Inferior parietal cortex (tissue), 1 donor: ENCODE measurements at regions not wholly inside any gene's neighbourhood (a gene's known extent, or its start where the extent isn't known, plus 50 kb on each side); places are given as distances from the start of the nearest gene placed in this dataset.
"Not testable (repeated sequence)": the region's sequence is repeated elsewhere in the genome, so short reads cannot be mapped to it uniquely, and the experiment has no call there.

ENCODE experiments used
- DNase-seq: peaks from one replicate; pipeline ENCODE4 v3.0.0-alpha.2; 2016; ENCODE audit errors: extremely low spot score

DNA sequence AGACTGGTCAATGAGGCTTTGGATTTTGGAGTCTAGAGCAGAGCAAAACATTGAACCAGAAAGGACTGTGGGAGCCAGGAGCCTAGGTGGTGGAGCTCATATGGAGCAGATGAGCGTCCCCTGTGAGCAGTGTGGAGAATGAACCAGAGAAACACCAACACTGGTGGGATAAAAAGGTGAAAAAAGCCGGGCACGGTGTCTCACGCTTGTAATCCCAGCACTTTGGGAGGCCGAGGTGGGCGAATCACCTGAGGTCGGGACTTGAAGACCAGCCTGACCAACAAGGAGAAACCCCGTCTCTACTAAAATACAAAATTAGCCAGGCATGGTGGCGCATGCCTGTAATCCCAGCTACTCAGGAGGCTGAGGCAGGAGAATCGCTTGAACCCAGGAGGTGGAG, 192.7 kb upstream of the CDH5 start:
- DNase-seq = not testable (repeated sequence)

DNA sequence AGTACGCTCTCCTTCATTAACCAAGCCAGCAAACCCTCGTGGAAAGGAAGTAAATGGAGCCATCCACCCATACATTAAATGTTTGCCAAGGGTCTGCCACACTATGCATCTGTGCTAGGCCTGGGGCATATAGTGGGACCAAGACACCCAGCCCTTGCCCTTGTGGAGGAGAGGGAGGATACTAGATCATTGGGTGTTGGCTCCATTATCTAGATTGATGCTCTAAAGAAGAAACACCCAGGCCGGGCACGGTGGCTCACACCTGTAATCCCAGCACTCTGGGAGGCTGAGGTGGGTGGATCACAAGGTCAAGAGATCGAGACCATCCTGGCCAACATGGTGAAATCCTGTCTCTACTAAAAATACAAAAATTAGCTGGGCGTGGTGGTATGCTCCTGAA, 193.3 kb upstream of the CDH5 start:
- not testable (repeated sequence) for DNase-seq

DNA sequence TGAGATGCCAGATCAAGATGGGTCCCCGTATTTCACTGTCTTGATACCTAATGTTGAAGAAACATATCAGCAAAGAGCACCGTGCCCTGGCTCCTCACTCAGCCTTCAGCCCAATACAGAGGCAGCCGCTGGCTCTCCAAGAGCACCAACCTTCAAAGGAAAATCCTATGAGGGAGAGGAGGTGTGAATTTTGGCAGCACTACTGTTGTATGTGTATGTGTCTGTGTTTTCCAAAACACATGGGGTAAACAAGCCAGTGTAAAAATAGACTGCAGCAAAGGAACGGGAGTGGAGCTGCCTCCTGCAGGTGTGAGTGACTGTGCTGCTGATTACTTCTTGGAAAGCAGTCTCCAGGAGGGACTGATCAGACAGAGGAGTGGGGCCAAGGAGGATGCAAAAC, 194.0 kb upstream of the CDH5 start:
- DNase-seq = no peak

DNA sequence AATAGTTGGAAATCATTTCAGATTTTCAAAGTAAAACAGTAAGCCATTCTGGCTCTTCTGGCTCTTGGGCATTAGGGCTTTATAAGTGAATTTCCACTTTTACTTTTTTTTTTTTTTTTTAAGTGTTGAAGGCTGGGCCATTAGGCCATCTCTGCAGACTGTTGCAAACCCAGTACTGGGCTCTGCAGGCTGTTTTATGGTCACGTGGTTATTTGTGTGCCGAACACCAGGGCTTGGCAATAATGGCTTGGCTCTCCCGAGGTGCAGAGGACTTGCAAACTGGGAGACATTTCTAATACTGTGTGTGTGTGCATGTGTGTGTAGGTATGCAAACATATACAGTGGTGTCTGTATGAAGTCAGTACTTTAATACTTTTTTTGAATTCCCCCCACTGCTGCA, 194.9 kb upstream of the CDH5 start:
- DNase-seq = no peak

DNA sequence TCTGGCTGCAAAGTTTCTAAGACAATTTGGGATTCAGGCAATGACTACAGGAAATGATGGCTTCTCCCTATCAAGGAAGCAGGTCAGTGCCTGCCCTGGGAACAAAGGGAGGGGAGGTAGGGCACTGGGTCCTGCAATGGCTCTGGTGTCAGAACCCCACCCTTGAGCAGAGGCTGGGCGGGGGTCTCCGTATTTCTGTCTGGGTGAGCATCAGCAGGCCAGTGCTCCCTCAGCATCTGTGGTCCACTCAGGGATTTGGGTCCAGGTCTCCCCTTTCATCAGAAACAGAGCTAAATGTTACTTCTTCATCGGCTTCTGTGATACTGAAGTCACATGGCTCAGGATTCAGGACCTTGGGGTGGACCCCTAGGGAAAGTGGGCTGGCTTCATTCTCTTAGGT, 195.5 kb upstream of the CDH5 start:
- DNase-seq = no peak

DNA sequence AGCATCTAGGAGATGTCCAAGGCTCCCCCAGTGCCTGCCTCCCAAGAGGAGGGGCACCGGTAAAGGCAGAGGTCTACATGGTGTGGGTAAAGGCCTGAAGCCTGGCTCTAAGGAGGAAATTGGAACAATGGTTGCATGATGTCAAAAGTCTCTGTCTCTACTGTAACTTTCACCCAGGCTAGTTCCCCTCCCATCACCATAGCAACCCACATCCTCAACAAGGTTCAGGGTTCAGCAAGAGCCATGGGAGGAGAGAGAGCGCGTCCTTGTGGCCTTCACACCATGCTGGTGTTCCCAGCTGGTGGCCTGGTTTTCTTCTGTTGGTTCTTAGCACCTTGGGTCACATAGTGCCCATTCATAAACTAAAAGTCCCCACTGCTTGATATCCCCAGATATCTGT, 196.7 kb upstream of the CDH5 start:
- DNase-seq = no peak

DNA sequence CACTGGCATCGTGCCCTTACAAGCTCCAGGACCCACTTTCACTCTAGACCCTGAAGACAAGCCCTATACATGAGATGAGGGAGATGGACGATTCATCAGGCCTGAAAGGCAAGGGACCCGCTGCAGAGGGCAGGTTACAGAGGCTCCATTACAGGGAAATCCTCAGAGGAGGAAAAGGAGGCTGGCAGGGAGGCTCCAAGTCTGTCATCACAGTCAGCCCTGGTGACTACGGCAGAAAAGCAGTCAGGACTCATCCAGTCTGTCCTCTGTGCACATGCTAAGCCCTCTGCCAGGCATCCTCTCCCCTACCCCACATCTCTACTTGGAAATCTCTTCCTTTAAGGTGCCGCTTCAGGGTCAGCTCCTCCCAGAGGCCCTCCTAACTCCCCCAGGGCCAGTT, 197.7 kb upstream of the CDH5 start:
- no peak for DNase-seq

DNA sequence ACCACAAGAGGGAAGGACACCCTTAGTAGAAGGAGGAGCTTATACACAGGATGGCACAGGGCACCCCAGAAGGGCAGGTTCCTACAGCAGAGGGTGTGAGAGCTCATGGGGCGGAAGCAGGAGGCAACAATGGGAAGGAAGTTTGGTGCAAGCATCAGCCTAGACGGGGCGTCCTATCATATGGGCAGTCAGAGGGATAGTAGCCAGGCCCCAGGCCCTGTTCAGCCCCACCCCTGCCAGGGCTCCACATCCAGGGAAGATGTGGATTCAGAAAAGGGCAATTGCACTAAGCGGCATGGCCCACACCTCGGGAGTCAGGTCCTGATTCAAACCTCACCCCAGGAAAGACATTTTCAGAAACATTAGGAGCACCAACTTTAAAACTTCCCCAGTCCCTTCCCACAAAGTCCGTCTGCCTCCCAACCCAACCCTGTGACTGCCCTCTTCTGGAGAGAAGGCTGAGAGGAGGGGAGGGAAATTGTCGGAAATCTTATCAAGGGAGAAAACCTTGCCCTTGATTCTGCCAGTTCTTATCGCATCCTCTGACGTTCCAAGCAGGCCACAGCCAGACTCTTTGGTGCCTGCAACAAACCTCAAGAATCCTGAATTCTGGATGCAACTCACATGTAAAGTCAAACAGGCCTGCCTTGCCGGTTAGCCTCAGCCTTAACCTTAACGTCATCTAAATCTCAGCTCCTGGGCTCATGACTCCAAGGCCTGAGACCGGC, 198.8 kb upstream of the CDH5 start:
- DNase-seq = no peak

DNA sequence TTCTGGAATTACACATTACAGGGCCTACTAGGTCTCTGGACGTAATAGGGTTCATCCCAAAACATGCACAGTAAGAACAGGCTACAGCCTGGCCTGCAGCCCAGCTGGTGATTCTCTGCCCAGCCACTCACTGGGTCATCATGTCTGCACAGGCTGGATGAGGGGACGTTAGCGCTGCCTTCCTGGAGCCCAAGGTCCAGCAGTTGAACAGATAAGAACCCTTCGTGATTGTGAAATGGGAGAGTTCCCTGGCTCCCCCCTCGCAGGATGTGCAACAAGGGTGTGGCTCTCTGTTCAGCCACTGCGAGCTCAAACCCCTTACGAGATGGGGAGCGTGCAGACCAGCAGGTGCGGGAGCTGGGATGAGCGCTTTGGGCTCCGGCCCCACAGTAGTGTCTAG, 200.0 kb upstream of the CDH5 start:
- DNase-seq = no peak

DNA sequence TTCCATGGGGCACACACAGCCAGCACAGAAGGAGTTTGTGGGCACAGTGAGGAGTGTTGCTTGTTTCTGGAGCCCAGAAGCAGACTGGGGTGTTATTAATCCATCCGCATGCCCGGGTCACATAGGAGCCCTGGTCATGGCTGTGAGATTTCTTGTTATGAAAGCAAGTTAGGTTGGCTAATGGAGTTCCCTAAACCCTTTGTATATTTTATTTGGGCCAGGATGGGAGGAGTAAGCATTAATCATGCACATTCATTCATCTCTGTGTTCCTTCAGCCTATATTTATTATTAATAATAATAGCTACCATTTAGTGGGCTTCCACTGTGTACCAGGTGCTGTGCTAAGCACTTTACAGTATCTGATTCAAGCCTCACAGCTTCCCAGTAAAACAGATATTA, 200.6 kb upstream of the CDH5 start:
- DNase-seq = no peak

DNA sequence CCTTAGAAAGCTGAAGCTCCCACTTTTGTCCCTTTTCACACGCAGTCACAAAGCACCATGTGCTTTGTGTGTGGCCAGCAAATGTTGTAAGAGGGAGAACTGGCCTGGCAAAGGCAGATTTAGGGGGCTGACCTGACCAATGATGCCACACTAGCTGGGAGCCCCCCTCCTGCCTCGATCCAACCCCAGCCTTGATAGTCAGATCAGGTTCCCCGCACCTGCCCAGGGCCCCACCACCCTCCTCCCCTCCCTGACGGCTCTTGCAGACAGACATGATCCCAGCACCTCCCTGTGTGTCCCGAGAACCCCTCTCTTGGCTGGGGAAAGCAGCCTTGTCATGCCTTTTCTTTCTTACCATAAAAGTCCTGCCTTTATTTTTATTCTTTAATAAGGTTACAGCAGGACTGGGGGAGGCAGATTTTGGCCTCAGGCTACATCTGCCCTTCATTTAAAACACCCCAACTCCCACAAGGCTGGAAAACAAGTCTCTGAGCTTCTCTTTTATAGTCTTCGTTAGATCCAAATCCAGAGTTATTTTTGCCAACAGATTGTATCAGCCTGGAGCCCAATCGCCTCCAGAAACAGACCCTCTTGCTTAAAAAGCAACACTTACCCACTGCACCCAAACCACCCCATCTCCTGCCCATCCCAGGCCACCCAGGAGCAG, 201.8 kb upstream of the CDH5 start:
- no peak for DNase-seq

DNA sequence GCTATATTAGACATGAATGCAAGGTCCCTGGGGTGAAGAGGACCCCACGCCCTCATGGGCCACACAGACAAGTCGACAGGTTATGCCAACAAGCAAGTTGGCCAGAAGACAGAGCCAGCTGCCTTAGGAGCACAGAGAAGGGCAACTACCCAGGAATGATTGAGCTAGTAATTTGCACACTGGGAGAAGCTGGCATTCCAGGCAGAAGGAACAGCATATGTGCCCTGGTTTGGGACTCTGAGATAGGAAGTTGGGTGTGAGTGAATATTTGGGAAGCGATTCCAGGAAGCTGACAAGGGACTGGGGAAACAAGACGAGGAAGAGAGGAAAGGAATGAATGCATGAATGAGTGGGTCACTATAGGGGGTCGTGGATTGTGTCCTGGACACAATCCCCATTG, 203.7 kb upstream of the CDH5 start:
- no peak for DNase-seq

DNA sequence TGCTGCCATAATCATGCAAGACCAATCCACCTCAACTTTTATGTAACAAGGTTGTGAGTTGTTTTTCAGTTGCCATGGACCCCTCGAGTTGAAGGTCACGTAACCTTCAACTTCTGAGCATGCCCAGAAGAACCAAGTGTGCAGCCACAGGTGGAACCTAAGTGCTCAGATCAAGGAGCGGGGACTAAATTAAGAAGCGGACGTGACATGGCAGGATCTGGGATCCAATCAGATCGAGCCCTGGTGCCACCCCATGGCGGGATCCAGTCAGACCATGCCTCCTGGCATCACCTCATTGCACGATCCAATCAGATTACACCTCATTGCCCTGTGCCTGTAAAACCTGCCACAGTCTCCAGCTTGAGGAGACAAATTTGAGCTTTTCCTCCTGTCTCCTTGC, 204.5 kb upstream of the CDH5 start:
- DNase-seq = no peak

DNA sequence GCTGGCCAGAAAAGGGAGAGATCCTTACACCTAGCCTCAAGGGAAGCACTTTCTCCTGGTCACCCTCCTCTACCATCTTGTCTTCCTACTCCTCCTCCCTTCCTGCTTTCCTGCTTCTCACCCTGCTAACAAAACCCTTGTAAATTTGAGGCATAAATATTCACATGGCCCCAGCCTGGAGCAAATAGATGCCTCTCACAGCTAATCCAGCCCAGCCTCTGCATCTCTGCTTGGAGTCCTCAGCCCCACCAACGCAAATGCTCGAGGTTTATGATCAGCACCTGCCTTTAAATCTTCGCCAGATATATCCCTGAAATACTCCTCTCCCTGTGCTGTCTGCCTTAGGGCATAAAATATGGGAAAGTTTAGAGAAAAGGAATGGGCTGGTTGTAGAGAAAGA, 205.2 kb upstream of the CDH5 start:
- no peak for DNase-seq

DNA sequence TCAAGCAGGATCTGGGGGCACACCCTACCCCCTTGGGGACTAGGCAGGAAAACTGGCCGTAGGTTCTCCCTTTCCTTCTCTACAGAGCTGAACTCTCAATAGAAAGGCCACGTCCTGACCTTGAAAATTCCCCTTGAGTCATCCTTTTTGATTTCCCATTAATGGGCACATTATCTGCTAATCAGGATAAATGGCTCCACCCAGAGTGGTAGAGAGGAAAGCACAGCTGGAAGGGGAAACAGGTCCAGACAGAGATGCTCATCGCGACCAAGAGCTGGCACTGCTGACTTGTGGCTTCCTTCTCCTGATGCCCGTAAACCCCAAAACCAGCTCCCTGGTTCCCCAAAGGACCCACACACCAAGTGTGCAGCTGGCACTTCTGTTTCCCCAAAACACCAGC, 206.5 kb upstream of the CDH5 start:
- DNase-seq = no peak

DNA sequence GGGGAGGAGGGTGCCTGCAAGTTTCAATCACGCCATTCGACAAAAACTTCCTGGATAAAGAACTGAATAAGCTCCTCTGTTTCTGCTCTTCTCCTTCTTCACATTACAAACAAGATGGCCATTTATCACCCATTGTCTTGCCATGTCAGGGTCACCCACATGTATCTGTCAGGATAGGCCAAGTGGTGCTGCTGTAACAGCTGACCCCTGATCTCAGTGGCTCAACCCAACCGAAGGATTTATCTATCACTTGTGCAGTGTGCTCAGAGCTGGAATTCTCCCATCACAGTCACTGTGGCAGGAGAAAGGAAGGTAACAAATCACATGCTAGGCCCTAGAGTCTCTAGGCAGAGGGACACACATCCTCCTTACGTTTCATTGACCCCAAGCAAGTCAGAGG, 210.0 kb upstream of the CDH5 start:
- DNase-seq = no peak

DNA sequence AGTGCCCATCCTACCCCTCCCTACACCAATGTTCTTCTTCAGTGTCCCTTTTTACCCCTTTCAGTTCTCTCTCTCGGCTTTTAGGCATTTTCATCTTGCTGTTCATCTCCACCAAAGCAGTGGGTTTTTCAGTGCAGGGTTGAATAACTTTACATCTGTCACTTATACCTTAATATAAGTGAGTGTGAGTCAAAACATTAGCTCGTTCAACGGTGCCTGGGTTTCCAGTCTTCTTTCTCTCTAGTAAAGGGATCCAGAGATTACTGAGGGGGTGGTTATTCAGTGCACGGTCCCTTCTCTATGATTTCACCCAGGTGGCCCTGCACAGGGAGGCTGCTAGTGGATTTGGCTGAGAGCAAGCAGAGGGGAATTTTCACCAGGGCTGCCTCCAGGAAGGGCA, 210.6 kb upstream of the CDH5 start:
- no peak for DNase-seq

DNA sequence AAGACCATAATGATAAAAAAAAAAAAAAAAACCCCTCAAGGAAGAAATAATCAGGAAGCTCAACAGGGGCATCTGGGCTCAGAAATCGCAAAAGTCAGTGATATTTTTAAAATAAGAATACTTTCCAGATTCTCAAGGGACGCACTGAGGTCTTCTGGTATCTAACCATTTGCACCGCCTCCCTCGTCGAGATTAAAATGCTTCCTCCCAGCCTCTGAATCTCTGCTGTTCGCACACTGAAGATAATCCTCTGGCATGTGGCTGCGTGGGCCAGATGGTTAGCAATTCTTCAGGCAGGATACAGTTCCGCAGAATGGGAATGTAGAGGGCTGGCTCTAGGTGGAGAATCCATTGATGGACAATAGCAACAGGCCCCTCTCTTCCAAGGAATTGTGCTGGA, 211.7 kb upstream of the CDH5 start:
- no peak for DNase-seq

DNA sequence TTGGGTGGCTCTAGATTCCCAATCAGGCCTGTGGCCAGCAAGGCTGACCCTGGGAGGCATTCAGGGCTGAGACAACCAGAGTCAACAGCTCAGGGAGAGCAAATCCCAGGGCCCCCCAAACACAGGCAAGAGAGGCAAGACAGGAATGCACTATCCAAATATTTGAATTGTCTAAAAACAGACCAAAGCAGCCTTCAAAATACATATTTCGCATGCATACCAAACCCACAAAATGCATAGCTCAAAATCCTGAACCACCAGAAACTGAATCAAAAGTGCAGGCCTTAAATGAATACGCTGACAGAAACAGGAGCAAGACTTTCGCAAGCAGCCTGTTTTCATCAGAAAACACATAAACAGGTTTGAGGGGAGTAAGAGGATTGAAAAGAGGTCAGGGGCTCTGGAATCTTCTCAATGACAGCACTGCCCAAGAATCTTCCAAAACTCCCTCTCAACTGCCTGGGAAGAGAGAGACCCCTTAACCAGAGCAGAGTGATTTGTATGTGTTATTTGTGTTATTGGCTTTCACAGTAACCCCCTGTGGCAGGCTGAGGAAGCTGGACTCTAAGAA, 213.6 kb upstream of the CDH5 start:
- DNase-seq = no peak

DNA sequence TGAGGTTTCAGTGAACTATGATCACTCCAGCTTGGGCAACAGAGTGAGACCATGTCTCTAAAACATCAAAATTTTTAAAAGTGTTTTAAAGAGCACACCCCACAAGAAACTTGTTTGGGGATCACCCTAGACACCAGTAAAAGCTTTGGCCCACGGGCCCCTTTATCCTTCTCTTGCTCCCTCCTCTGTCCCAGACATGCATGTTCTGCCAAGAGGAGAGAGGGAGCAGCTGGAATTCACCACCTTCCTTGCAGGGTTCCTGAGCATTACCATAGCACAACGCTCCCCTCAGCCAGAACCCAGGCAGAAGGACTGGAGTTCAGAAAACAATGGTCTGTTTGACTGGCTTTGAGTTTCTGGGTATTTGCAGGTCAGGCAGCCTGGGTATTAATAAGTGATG, 214.3 kb upstream of the CDH5 start:
- no peak for DNase-seq

DNA sequence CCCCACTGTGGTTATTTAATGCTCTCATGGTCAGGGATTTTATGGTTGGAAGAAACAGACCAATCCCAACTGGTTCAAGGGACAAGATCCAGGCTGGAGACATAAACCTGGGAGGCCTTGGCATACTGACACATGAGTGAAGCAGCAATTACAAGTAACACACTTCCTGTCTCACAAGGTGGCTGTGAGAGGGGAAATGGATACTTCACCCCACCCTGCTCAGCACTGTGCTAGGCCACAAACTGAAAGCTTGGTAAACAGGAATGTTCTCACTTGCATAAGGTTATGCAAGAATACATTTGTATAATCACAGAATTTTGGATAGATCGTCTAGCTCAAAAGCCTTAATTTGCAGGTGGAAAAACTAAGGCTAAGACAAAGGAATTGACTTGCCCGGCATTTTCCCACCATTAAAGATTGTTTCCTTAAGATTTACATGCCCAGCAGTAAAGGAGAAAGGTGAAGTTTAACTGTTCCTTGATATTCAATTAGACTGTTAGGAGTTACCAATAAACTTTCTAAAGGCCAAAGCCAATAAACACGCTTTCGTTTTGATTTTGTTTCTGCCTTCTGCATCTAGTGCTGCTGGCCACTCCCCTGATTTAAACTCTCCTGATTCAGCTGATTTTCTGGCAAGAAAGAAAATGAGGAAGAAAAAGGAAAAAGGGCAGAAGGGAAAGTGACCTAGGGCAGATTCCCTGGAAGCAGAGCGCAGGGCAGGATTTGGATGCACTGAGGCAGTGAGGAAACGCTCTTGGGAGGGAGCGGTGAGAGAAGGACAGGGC, 215.6 kb upstream of the CDH5 start:
- no peak for DNase-seq

DNA sequence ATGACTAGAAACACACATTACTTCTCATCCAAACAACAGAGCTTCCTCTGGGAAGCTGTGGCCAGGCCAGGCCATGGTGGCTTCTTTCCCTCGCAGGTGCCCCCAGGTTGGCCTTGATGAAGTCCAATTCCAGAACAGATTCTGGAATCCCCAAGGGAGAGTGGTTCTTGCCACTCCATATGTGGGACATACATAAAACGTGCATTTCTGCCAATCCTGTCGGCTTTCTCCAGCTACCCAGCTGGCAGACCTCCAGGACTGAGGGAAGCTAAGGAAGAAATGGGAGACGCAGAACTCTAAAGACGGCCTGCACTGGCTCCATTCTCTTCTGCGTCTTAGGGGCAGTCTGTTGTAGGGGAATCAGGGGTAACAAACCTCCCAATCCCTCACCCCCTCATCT, 219.2 kb upstream of the CDH5 start:
- DNase-seq = no peak

DNA sequence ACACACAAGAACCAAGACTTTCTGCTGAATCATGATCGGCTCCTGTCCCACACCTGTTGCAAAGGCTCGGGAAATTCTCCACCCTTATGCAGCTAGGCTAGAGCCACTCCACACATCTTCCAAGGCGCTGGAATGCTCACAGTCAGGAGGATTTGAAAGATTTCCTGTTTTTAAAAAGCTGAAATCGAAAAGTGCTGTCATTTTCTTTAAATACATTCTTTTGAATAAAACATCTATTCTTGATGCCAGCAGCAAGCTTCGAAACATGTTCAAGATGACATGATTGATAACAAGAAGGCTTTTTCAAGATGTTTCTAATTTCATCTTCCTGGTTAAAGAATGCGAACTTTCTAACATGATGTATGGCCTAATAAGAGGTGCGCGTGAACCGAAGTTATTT, 219.7 kb upstream of the CDH5 start:
- DNase-seq = no peak
